Skeletal muscle tissue (tissue), 4 donors: ENCODE measurements at regions not wholly inside any gene's neighbourhood (a gene's known extent, or its start where the extent isn't known, plus 50 kb on each side); places are given as distances from the start of the nearest gene placed in this dataset. TPM values are rescaled to one million over a fixed set of nuclear protein-coding genes. Genes with fewer than 3 reads are reported as not detected.

ENCODE experiments used
- H3K27ac ChIP-seq: one replicate; pipeline ENCODE4 v1.7.0; 2013; ENCODE audit warnings: mild to moderate bottlenecking, low read depth, low read length, inconsistent platforms
- H3K27me3 ChIP-seq, 3 donors: one replicate each; pipeline ENCODE4 v1.7.0; 2013; ENCODE audit warnings: low read length in 3 of 3; ENCODE audit not compliant: control insufficient read depth in 3 of 3, insufficient read depth in 3 of 3
- H3K36me3 ChIP-seq, 3 donors: one replicate each; pipeline ENCODE4 v1.7.0; 2013; ENCODE audit warnings: low read length in 3 of 3; ENCODE audit not compliant: control insufficient read depth in 3 of 3, insufficient read depth in 3 of 3
- H3K4me1 ChIP-seq, 3 donors: one replicate each; pipeline ENCODE4 v1.7.0; 2013; ENCODE audit warnings: low read length in 3 of 3, mild to moderate bottlenecking in 3 of 3; ENCODE audit not compliant: control insufficient read depth in 3 of 3, insufficient read depth in 3 of 3
- H3K4me3 ChIP-seq, 3 donors: one replicate each; pipeline ENCODE4 v1.7.0; 2013; ENCODE audit warnings: low read length in 3 of 3
- H3K9ac ChIP-seq, 3 donors: one replicate each; pipeline ENCODE4 v1.7.0; 2013; ENCODE audit warnings: low read length in 3 of 3, mild to moderate bottlenecking in 3 of 3, moderate library complexity in 2 of 3, low read depth in 1 of 3
- H3K9me3 ChIP-seq, 3 donors: one replicate each; pipeline ENCODE4 v1.7.0; 2013; ENCODE audit warnings: low read length in 3 of 3; ENCODE audit not compliant: control insufficient read depth in 3 of 3
- small RNA-seq: library from RNA; depleted of rRNA; stranded (forward); fragments of <200 nt; gene quantifications from one replicate; pipeline ENCODE3, GENCODE V24; 2014
- donor health status: Osteomylitis.

GRCh38 chr4:123346330-123346940, 50.2 kb upstream of the SPRY1 start:
- Histone ChIP-seq H3K9ac (no peak overlapping the region), H3K27ac (no peak overlapping the region), H3K36me3 (no peaks in the 10 kb centered on the region), H3K4me1 (peaks cover 7 to 10% (median 8%) of the 10 kb centered on the region in 3 donors), H3K27me3 (no peaks in the 10 kb centered on the region), H3K4me3 (peak overlapping the region; percentile 2 to 16 (median 6)), H3K9me3 (no peaks in the 10 kb centered on the region)

Small RNAs in the stretch of these regions (small RNA-seq; reads per million reads assigned to genes)
- gene AC026402.1 = not detected
